Body of pancreas (tissue), 4 donors: ENCODE measurements at regions not wholly inside any gene's neighbourhood (a gene's known extent, or its start where the extent isn't known, plus 50 kb on each side); places are given as distances from the start of the nearest gene placed in this dataset.

Source experiments
- POLR2A ChIP-seq, 3 donors: fragments of 450-650 bp; IDR thresholded peaks; one replicate each; pipeline ENCODE4 v1.6.1; 2016; ENCODE audit warnings: antibody characterized with exemption in 3 of 3, mild to moderate bottlenecking in 2 of 3
- TF ChIP-seq, protein P1 (sequence below), 7 experiments: fragments of 450-650 bp in 4 of 7; fragments of 200-600 bp in 3 of 7; sonication (generic) in 3 of 7; IDR thresholded peaks; one replicate each; pipeline ENCODE4 v1.5.1; 2016 to 2019; ENCODE audit warnings: antibody characterized with exemption in 7 of 7

- TF ChIP-seq, protein P1, sequence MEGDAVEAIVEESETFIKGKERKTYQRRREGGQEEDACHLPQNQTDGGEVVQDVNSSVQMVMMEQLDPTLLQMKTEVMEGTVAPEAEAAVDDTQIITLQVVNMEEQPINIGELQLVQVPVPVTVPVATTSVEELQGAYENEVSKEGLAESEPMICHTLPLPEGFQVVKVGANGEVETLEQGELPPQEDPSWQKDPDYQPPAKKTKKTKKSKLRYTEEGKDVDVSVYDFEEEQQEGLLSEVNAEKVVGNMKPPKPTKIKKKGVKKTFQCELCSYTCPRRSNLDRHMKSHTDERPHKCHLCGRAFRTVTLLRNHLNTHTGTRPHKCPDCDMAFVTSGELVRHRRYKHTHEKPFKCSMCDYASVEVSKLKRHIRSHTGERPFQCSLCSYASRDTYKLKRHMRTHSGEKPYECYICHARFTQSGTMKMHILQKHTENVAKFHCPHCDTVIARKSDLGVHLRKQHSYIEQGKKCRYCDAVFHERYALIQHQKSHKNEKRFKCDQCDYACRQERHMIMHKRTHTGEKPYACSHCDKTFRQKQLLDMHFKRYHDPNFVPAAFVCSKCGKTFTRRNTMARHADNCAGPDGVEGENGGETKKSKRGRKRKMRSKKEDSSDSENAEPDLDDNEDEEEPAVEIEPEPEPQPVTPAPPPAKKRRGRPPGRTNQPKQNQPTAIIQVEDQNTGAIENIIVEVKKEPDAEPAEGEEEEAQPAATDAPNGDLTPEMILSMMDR (IDR thresholded peaks at IDR 0.05), result no peak
- no peak for TF ChIP-seq POLR2A (IDR thresholded peaks at IDR 0.05)
These were observed 127.8 kb upstream of the METTL14 start for GRCh38 chr4:118557298-118557851.
